ENCODE measurements at regions not wholly inside any gene's neighbourhood (a gene's known extent, or its start where the extent isn't known, plus 50 kb on each side); places are given as distances from the start of the nearest gene placed in this dataset.

DNA sequence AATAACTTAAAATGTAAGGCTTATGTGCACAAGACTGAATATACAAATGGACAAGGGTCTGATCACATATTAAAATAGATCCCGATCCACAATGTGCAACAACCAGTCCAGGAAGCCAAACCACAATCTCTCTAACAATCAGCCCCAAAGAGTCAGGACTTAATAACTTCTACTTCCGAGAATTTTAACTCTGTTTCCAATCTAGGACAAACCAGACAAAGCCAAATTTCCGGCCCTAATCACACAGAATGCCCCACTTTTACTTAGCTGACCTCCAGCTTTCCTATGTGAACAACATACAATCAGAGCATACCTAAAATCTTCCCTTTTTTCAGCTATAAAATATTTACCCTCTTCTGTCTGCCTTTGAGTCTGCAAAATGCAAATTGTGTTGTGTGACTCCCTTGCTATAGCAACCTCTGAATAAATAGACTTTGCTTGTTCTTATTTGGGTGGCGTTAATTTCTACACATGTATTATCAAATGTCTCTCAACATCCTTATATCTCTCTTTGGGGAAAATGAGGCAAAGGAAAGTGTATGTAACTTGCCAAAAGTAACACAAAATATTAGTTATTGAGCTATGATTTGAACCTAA is 381.9 kb upstream of the MC4R start (continued):
- TF ChIP-seq SP1 (IDR thresholded peaks at IDR 0.05; ENCODE audit: low read depth, low read length), result no peak
- no peak for TF ChIP-seq CBX8 (IDR thresholded peaks at IDR 0.05; ENCODE audit: borderline replicate concordance, low read depth, low read length)
- TF ChIP-seq HDAC2 (IDR thresholded peaks at IDR 0.05; ENCODE audit: borderline replicate concordance in 1 of 2, low read depth in 2 of 2, low read length in 2 of 2), result no peak
- TF ChIP-seq HDAC6 (IDR thresholded peaks at IDR 0.05; ENCODE audit: low read depth, low read length), result no peak
- TF ChIP-seq SIRT6 (IDR thresholded peaks at IDR 0.05; ENCODE audit: low read length), result no peak
- no peak for TF ChIP-seq RFX5 (IDR thresholded peaks at IDR 0.05; ENCODE audit: borderline replicate concordance, low read depth, low read length)
- no peak for TF ChIP-seq EP300 (IDR thresholded peaks at IDR 0.05; ENCODE audit: borderline replicate concordance in 1 of 2, low read depth in 2 of 2, low read length in 2 of 2)

Measured in H1 (cell line).